Endothelial cell of umbilical vein (primary cell): ENCODE measurements at regions not wholly inside any gene's neighbourhood (a gene's known extent, or its start where the extent isn't known, plus 50 kb on each side); places are given as distances from the start of the nearest gene placed in this dataset.

Experiments used
- CTCF ChIP-seq, 2 donors: IDR thresholded peaks; 1 replicate in 1 of 2; 2 replicates in 1 of 2; pipeline ENCODE4 v1.5.1; 2011; ENCODE audit warnings: low read length in 2 of 2, mild to moderate bottlenecking in 2 of 2, moderate library complexity in 2 of 2, control low read depth in 1 of 2, inconsistent platforms in 1 of 2, low read depth in 1 of 2; ENCODE audit not compliant: insufficient read depth in 1 of 2; ENCODE audit errors: extremely low read depth in 1 of 2
- POLR2A ChIP-seq: IDR thresholded peaks from 2 replicates; pipeline ENCODE4 v1.6.1; 2012; ENCODE audit warnings: low read depth, mild to moderate bottlenecking, control low read depth, low read length

DNA sequence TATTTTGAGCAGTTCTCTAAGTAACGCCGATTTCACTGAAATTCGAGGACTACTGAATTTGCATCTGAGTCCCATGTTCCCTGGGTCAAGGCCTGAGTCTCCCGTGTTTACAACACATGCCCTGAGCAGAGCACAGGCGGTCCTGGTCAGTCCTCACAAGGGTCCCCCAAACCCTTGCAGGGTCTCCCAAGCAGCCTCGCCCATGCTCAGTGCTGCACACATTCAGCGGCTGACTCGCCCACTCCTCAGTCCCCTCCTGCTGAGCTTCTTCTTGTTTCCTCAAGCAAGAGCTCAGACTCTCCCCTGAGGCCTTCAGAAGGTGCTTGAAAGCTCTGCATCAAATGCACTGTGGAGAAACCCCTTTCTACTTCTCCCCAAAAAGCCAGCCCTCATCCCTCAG is 114.6 kb downstream of the INHBB start:
- TF ChIP-seq CTCF (IDR thresholded peaks at IDR 0.05; ENCODE audit: extremely low read depth in 1 of 2, insufficient read depth in 1 of 2, low read depth in 1 of 2, low read length in 2 of 2) = no peak
- TF ChIP-seq POLR2A = no peak
